IMR-90 (cell line): ENCODE measurements at regions not wholly inside any gene's neighbourhood (a gene's known extent, or its start where the extent isn't known, plus 50 kb on each side); places are given as distances from the start of the nearest gene placed in this dataset.

Source experiments
- ATAC-seq: fragments of 200-7000 bp; cut with Tn5 transposase; 2 replicates; pipeline ENCODE4 v1.9.1; 2020; ENCODE audit warnings: low read depth, mild to moderate bottlenecking, moderate library complexity
- BruUV-seq: library from RNA; stranded (reverse); fragments of 400-500 nt; replicated peaks from 2 replicates; lab custom pipeline; 2021; lab: Mats Ljungman, UMichigan
- CTCF ChIA-PET: fragments of 300-600 bp; formaldehyde crosslinking; extraction: SDS; loops from one replicate; lab custom pipeline; 2021; ENCODE audit warnings: antibody characterized with exemption; lab: Yijun Ruan, JAX
- POLR2A ChIA-PET: fragments of 300-600 bp; sonication (Branson Sonifier 250); formaldehyde crosslinking; loops from one replicate; lab custom pipeline; 2022; ENCODE audit warnings: antibody characterized with exemption; ENCODE audit not compliant: unreplicated experiment; lab: Charles Lee
- DNase-seq: peaks from one replicate; pipeline ENCODE4 v3.0.0; 2013
- H2AFZ ChIP-seq: replicated peaks from 2 replicates; pipeline ENCODE3; 2013; ENCODE audit warnings: low read length, mild to moderate bottlenecking; ENCODE audit not compliant: poor library complexity
- H2AK5ac ChIP-seq: 2 replicates; pipeline ENCODE4 v1.6.1; 2013; ENCODE audit warnings: low read depth, low read length, inconsistent platforms
- H2AK9ac ChIP-seq: replicated peaks from 2 replicates; pipeline ENCODE3; 2013; ENCODE audit warnings: mild to moderate bottlenecking, low read depth, low read length, moderate library complexity; ENCODE audit not compliant: poor library complexity
- H2BK120ac ChIP-seq: 2 replicates; pipeline ENCODE4 v1.6.1; 2013; ENCODE audit warnings: low read depth, low read length, inconsistent platforms
- H2BK15ac ChIP-seq: 3 replicates; pipeline ENCODE4 v1.6.1; 2013; ENCODE audit warnings: low read depth, low read length, inconsistent platforms
- H2BK20ac ChIP-seq: 2 replicates; pipeline ENCODE4 v1.6.1; 2013; ENCODE audit warnings: low read depth, mild to moderate bottlenecking, inconsistent platforms, low read length, moderate library complexity
- H2BK5ac ChIP-seq: 2 replicates; pipeline ENCODE4 v1.6.1; 2013; ENCODE audit warnings: mild to moderate bottlenecking, low read depth, low read length, inconsistent platforms; ENCODE audit not compliant: poor library complexity, severe bottlenecking
- H3K14ac ChIP-seq: replicated peaks from 2 replicates; pipeline ENCODE4 v1.6.1; 2013; ENCODE audit warnings: low read depth, low read length, inconsistent platforms
- H3K18ac ChIP-seq: 2 replicates; pipeline ENCODE4 v1.6.1; 2013; ENCODE audit warnings: low read depth, low read length, control low read depth
- H3K23ac ChIP-seq: 2 replicates; pipeline ENCODE4 v1.6.1; 2013; ENCODE audit warnings: low read depth, low read length, inconsistent platforms
- H3K27ac ChIP-seq: 2 replicates; pipeline ENCODE4 v1.5.1; 2013; ENCODE audit warnings: mild to moderate bottlenecking, control low read depth, low read length; ENCODE audit not compliant: insufficient read depth
- H3K27me3 ChIP-seq: 2 replicates; pipeline ENCODE4 v1.6.1; 2013; ENCODE audit warnings: low read length; ENCODE audit not compliant: control insufficient read depth, insufficient read depth
- H3K36me3 ChIP-seq: 2 replicates; pipeline ENCODE4 v1.6.1; 2013; ENCODE audit warnings: low read length, mixed read lengths; ENCODE audit not compliant: control insufficient read depth, insufficient read depth
- H3K4ac ChIP-seq: 2 replicates; pipeline ENCODE4 v1.6.1; 2013; ENCODE audit warnings: low read depth, low read length, inconsistent platforms
- H3K4me1 ChIP-seq: 2 replicates; pipeline ENCODE4 v1.6.1; 2013; ENCODE audit warnings: low read length, mixed read lengths; ENCODE audit not compliant: control insufficient read depth, insufficient read depth
- H3K4me2 ChIP-seq: 2 replicates; pipeline ENCODE4 v1.6.1; 2013; ENCODE audit warnings: low read depth, mild to moderate bottlenecking, control low read depth, low read length, moderate library complexity
- H3K4me3 ChIP-seq: 2 replicates; pipeline ENCODE4 v1.5.1; 2013; ENCODE audit warnings: low read depth, mild to moderate bottlenecking, control low read depth, low read length, moderate library complexity; ENCODE audit not compliant: insufficient read depth
- H3K56ac ChIP-seq: 2 replicates; pipeline ENCODE4 v1.6.1; 2013; ENCODE audit warnings: low read length, inconsistent platforms; ENCODE audit not compliant: insufficient read depth; ENCODE audit errors: extremely low read depth
- H3K79me1 ChIP-seq, 2 experiments: 2 replicates each; pipeline ENCODE4 v1.6.1; 2013; ENCODE audit warnings: low read length in 2 of 2, inconsistent platforms in 1 of 2, low read depth in 1 of 2
- H3K9ac ChIP-seq: 2 replicates; pipeline ENCODE4 v1.6.1; 2013; ENCODE audit warnings: low read depth, low read length, control low read depth
- H3K9me1 ChIP-seq: 2 replicates; pipeline ENCODE4 v1.6.1; 2013; ENCODE audit warnings: low read length, inconsistent platforms; ENCODE audit not compliant: insufficient read depth
- H3K9me3 ChIP-seq: 2 replicates; pipeline ENCODE4 v1.6.1; 2013; ENCODE audit warnings: low read length; ENCODE audit not compliant: control insufficient read depth, insufficient read depth
- H4K20me1 ChIP-seq: 2 replicates; pipeline ENCODE4 v1.6.1; 2013; ENCODE audit warnings: low read length, inconsistent platforms; ENCODE audit not compliant: insufficient read depth
- H4K5ac ChIP-seq: 2 replicates; pipeline ENCODE4 v1.6.1; 2013; ENCODE audit warnings: mild to moderate bottlenecking, low read depth, low read length, control low read depth
- H4K8ac ChIP-seq, 2 experiments: 2 replicates each; pipeline ENCODE4 v1.6.1; 2013; ENCODE audit warnings: low read depth in 2 of 2, low read length in 2 of 2, control low read depth in 1 of 2, inconsistent platforms in 1 of 2
- H4K91ac ChIP-seq: 2 replicates; pipeline ENCODE4 v1.6.1; 2013; ENCODE audit warnings: low read depth, low read length, inconsistent platforms; ENCODE audit not compliant: insufficient read depth
- CHD1 ChIP-seq: IDR thresholded peaks from 2 replicates; pipeline ENCODE4 v1.6.1; 2012; ENCODE audit warnings: low read depth, low read length, improper control_type of control experiment
- FOS ChIP-seq: fragments of 150-350 bp; IDR thresholded peaks from 2 replicates; pipeline ENCODE4 v1.6.1; 2016; ENCODE audit warnings: low read depth, low read length
- MAFK ChIP-seq: IDR thresholded peaks from 2 replicates; pipeline ENCODE4 v1.6.1; 2012; ENCODE audit warnings: low read depth, low read length, improper control_type of control experiment
- MXI1 ChIP-seq: IDR thresholded peaks from 2 replicates; pipeline ENCODE4 v1.6.1; 2012; ENCODE audit warnings: low read depth, mild to moderate bottlenecking, low read length, moderate library complexity, borderline replicate concordance
- NFE2L2 ChIP-seq: fragments of 150-350 bp; IDR thresholded peaks from 2 replicates; pipeline ENCODE4 v1.6.1; 2016; ENCODE audit warnings: low read depth, mild to moderate bottlenecking, low read length
- POLR2A ChIP-seq: IDR thresholded peaks from 2 replicates; pipeline ENCODE4 v1.6.1; 2012; ENCODE audit warnings: mild to moderate bottlenecking, low read depth, low read length
- RAD21 ChIP-seq: IDR thresholded peaks from 2 replicates; pipeline ENCODE4 v1.6.1; 2012; ENCODE audit warnings: low read length, improper control_type of control experiment
- RCOR1 ChIP-seq: IDR thresholded peaks from 2 replicates; pipeline ENCODE4 v1.6.1; 2012; ENCODE audit warnings: mild to moderate bottlenecking, low read length, improper control_type of control experiment; ENCODE audit not compliant: insufficient replicate concordance
- RFX5 ChIP-seq: IDR thresholded peaks from 2 replicates; pipeline ENCODE4 v1.8.0; 2012; ENCODE audit warnings: low read depth, mild to moderate bottlenecking, low read length, moderate library complexity
- WGBS, 2 experiments: methylation state at CpG; one replicate each; pipeline versions ENCODE4 v1.1.5 to v1.1.7; 2013; ENCODE audit warnings: missing lambda C conversion rate in 2 of 2; ENCODE audit not compliant: insufficient read length in 1 of 2; ENCODE audit errors: extremely low coverage in 2 of 2; 5-methylcytosine and 5-hydroxymethylcytosine counted together
- dilution Hi-C: fragments of 300-500 bp; cut with HindIII; formaldehyde crosslinking; loops from one replicate; pipeline ENCODE4 v1.14.3; 2018; ENCODE audit warnings: low sequenced_read_pairs; ENCODE audit not compliant: unreplicated experiment
- in situ Hi-C: fragments of 300-500 bp; cut with MboI; formaldehyde crosslinking; loops from 3 replicates; pipeline ENCODE4 v1.14.3; 2019; ENCODE audit warnings: low sequenced_read_pairs, inconsistent platforms, mixed read lengths
- intact Hi-C: fragments of 100-400 bp; cut with micrococcal nuclease; formaldehyde crosslinking; loops from 2 replicates; pipeline ENCODE4 v1.10.0; 2022

GRCh38 chr1:222466150-222466865 is 81.6 kb downstream of the HHIPL2 start:
- POLR2A ChIA-PET = interaction anchor here (1.0 kb wide), 1 partner anchor 123 kb away, joined by 3 read pairs; the partner anchor contains the start of gene TAF1A

More at GRCh38 chr1:222466150-222466865, 81.6 kb downstream of the HHIPL2 start:
- Histone ChIP-seq H3K56ac (no peak overlapping the region; the same call in 1 of the 2 replicates), H3K27ac (peak overlapping the region; percentile 29; the same call in 1 of the 2 replicates), H4K91ac (peak overlapping the region; percentile 89), H2AK9ac (no peak overlapping the region), H2BK120ac (peak overlapping the region; percentile 68; the same call in 1 of the 2 replicates), H3K9me3 (no peaks in the 10 kb centered on the region), H3K4me1 (peaks cover 2% of the 10 kb centered on the region; the same call in 1 of the 2 replicates), H3K4ac (peak overlapping the region; percentile 88), H4K8ac (peak overlapping the region; percentile 92 to 94), H3K9ac (peak overlapping the region; percentile 58; the same call in 1 of the 2 replicates), H3K4me2 (no peak overlapping the region), H3K18ac (peak overlapping the region; percentile 60; the same call in 1 of the 2 replicates), H2BK5ac (peak overlapping the region; percentile 34), H3K27me3 (no peaks in the 10 kb centered on the region), H3K79me1 (no peaks in the 10 kb centered on the region), H2BK15ac (peak overlapping the region; percentile 74; the same call in 1 of the 3 replicates), H3K36me3 (no peaks in the 10 kb centered on the region), H3K14ac (peak overlapping the region; percentile 76; the same call in 1 of the 2 replicates), H4K20me1 (no peaks in the 10 kb centered on the region), H3K4me3 (no peak overlapping the region), H4K5ac (peak overlapping the region; percentile 76; the same call in 1 of the 2 replicates), H3K9me1 (no peaks in the 10 kb centered on the region), H2AFZ (no peak overlapping the region), H3K23ac (peak overlapping the region; percentile 63; the same call in 1 of the 2 replicates), H2BK20ac (peak overlapping the region; percentile 87), H2AK5ac (no peak overlapping the region)
- CTCF ChIA-PET = interaction anchor here (0.6 to 1.4 kb wide), 5 partner anchors 168 to 1314 kb away, joined by 3 to 5 read pairs (median 3); no protein-coding TSS in a partner anchor
- ATAC-seq = no peak
- no peak for TF ChIP-seq FOS
- no peak for TF ChIP-seq RAD21
- TF ChIP-seq POLR2A = no peak
- no peak for TF ChIP-seq RFX5
- TF ChIP-seq RCOR1 = no peak
- no peak for TF ChIP-seq MXI1
- no peak for TF ChIP-seq MAFK
- TF ChIP-seq CHD1 = no peak
- no peak for TF ChIP-seq NFE2L2
- intact Hi-C loops = no loop called here
- 100% methylated on average over 2 of the region's 8 CpGs; no CpG with 5 or more reads in 1 of the 2 experiments for WGBS, 2 experiments
- no peak for DNase-seq
- BruUV-seq = no TSS peak
- dilution Hi-C loops = no loop called here
- in situ Hi-C loops = loop anchor here (5.0 to 25.0 kb wide), 2 partner anchors 166 to 1204 kb away; no protein-coding TSS in a partner anchor
